Endothelial cell of umbilical vein (primary cell): ENCODE measurements at regions not wholly inside any gene's neighbourhood (a gene's known extent, or its start where the extent isn't known, plus 50 kb on each side); places are given as distances from the start of the nearest gene placed in this dataset.

Source experiments
- BruUV-seq: library from RNA; stranded (reverse); fragments of 400-500 nt; replicated peaks from 2 replicates; lab custom pipeline; 2021; lab: Mats Ljungman, UMichigan
- CTCF ChIA-PET: fragments of 300-600, 350-600 bp; sonication (Branson Sonifier 250); formaldehyde crosslinking; loops from one replicate; lab custom pipeline; 2021; ENCODE audit warnings: antibody characterized with exemption, inconsistent platforms; lab: Charles Lee
- POLR2A ChIA-PET: fragments of 300-600, 350-600 bp; sonication (Branson Sonifier 250); formaldehyde crosslinking; loops from one replicate; lab custom pipeline; 2021; ENCODE audit warnings: antibody characterized with exemption, inconsistent platforms; lab: Charles Lee
- DNase-seq: peaks from one replicate; pipeline ENCODE4 v3.0.0-alpha.2; 2011; ENCODE audit warnings: low read depth, low spot score
- FAIRE-seq: peaks from 2 replicates; lab custom pipeline; 2011; peaks lifted over from hg19 to GRCh38; lab: Jason Lieb, UNC
- H2AFZ ChIP-seq: 2 replicates; pipeline ENCODE4 v1.6.0; 2012; ENCODE audit warnings: low read depth, low read length, control low read depth, inconsistent platforms
- H3K27ac ChIP-seq: 2 replicates; pipeline ENCODE4 v1.5.1; 2011; ENCODE audit warnings: low read depth, mild to moderate bottlenecking, control low read depth, low read length, moderate library complexity; ENCODE audit not compliant: insufficient read depth
- H3K27me3 ChIP-seq, 2 experiments: 2 replicates each; pipeline versions ENCODE4 v1.6.0 to v1.6.1; 2011; ENCODE audit warnings: low read length in 2 of 2, mixed read lengths in 1 of 2; ENCODE audit not compliant: control insufficient read depth in 2 of 2, insufficient read depth in 2 of 2
- H3K36me3 ChIP-seq, 2 experiments: 2 replicates in 1 of 2; 3 replicates in 1 of 2; pipeline ENCODE4 v1.5.1; 2011; ENCODE audit warnings: low read length in 2 of 2, mild to moderate bottlenecking in 1 of 2, moderate library complexity in 1 of 2; ENCODE audit not compliant: control insufficient read depth in 2 of 2, insufficient read depth in 2 of 2; ENCODE audit errors: extremely low read depth in 1 of 2
- H3K4me1 ChIP-seq: 3 replicates; pipeline ENCODE4 v1.5.1; 2011; ENCODE audit warnings: mild to moderate bottlenecking, low read length; ENCODE audit not compliant: control insufficient read depth, insufficient read depth; ENCODE audit errors: extremely low read depth
- H3K4me2 ChIP-seq: 2 replicates; pipeline ENCODE4 v1.6.1; 2011; ENCODE audit warnings: low read length, control low read depth, mixed read lengths; ENCODE audit not compliant: insufficient read depth
- H3K4me3 ChIP-seq, 3 experiments: fragments of 200-600 bp in 1 of 3; sonication (generic), shearing (Covaris generic) in 1 of 3; replicated peaks in 1 of 3; 2 replicates each; pipeline ENCODE4 v1.5.1; 2011 to 2016; ENCODE audit warnings: control low read depth in 3 of 3, low read length in 3 of 3, mild to moderate bottlenecking in 2 of 3, inconsistent platforms in 1 of 3, low read depth in 1 of 3, moderate library complexity in 1 of 3; ENCODE audit not compliant: insufficient read depth in 1 of 3
- H3K79me2 ChIP-seq: 2 replicates; pipeline ENCODE4 v1.6.0; 2012; ENCODE audit warnings: low read length, inconsistent platforms; ENCODE audit not compliant: control insufficient read depth, insufficient read depth
- H3K9ac ChIP-seq: replicated peaks from 2 replicates; pipeline ENCODE3; 2011; ENCODE audit warnings: low read length, control low read depth; ENCODE audit not compliant: insufficient read depth; ENCODE audit errors: extremely low read depth
- H3K9me1 ChIP-seq: replicated peaks from 3 replicates; pipeline ENCODE4 v1.6.0; 2011; ENCODE audit warnings: mild to moderate bottlenecking, low read length; ENCODE audit not compliant: control insufficient read depth, insufficient read depth; ENCODE audit errors: extremely low read depth
- H3K9me3 ChIP-seq: replicated peaks from 2 replicates; pipeline ENCODE4 v1.5.1; 2012; ENCODE audit warnings: low read length, inconsistent platforms; ENCODE audit not compliant: control insufficient read depth, insufficient read depth
- H4K20me1 ChIP-seq: replicated peaks from 2 replicates; pipeline ENCODE3; 2011; ENCODE audit warnings: mild to moderate bottlenecking, low read length; ENCODE audit not compliant: control insufficient read depth, insufficient read depth; ENCODE audit errors: extremely low read depth
- EZH2 ChIP-seq: IDR thresholded peaks from 2 replicates; pipeline ENCODE4 v1.6.1; 2012; ENCODE audit warnings: borderline replicate concordance, low read depth, mild to moderate bottlenecking, moderate library complexity, low read length, inconsistent platforms; ENCODE audit not compliant: severe bottlenecking
- FOS ChIP-seq: IDR thresholded peaks from 2 replicates; pipeline ENCODE4 v1.6.1; 2011; ENCODE audit warnings: mild to moderate bottlenecking, low read length, moderate library complexity, borderline replicate concordance; ENCODE audit not compliant: insufficient read depth
- GATA2 ChIP-seq: IDR thresholded peaks from 2 replicates; pipeline ENCODE4 v1.7.0; 2011; ENCODE audit warnings: low read depth, mild to moderate bottlenecking, moderate library complexity, mixed read lengths, low read length; ENCODE audit not compliant: insufficient read length, insufficient read depth
- JUN ChIP-seq: IDR thresholded peaks from 2 replicates; pipeline ENCODE4 v1.6.1; 2011; ENCODE audit warnings: borderline replicate concordance, low read depth; ENCODE audit not compliant: insufficient read length, insufficient read depth
- MAX ChIP-seq: IDR thresholded peaks from 2 replicates; pipeline ENCODE4 v1.6.1; 2011; ENCODE audit not compliant: insufficient read depth, insufficient read length
- MYC ChIP-seq: IDR thresholded peaks from one replicate; pipeline ENCODE4 v1.6.1; 2011; ENCODE audit warnings: mild to moderate bottlenecking, low read depth, low read length
- POLR2A ChIP-seq: IDR thresholded peaks from 2 replicates; pipeline ENCODE4 v1.6.1; 2012; ENCODE audit warnings: low read depth, mild to moderate bottlenecking, control low read depth, low read length
- POLR2AphosphoS5 ChIP-seq: IDR thresholded peaks from 2 replicates; pipeline ENCODE4 v1.6.1; 2012; ENCODE audit warnings: low read depth, mild to moderate bottlenecking, control low read depth, low read length, moderate library complexity; ENCODE audit not compliant: insufficient read depth
- dilution Hi-C: fragments of 300-500 bp; cut with MboI; formaldehyde crosslinking; loops from one replicate; pipeline ENCODE4 v1.15.0; 2019; ENCODE audit warnings: low sequenced_read_pairs; ENCODE audit not compliant: extremely low pct_ligation_motif_present
- intact Hi-C: fragments of 100-400 bp; cut with micrococcal nuclease; formaldehyde crosslinking; loops from one replicate; pipeline ENCODE4 v1.10.0; 2022
- TF ChIP-seq, protein P1 (sequence below), 2 donors: IDR thresholded peaks; 1 replicate in 1 of 2; 2 replicates in 1 of 2; pipeline ENCODE4 v1.5.1; 2011; ENCODE audit warnings: low read length in 2 of 2, mild to moderate bottlenecking in 2 of 2, moderate library complexity in 2 of 2, control low read depth in 1 of 2, inconsistent platforms in 1 of 2, low read depth in 1 of 2; ENCODE audit not compliant: insufficient read depth in 1 of 2; ENCODE audit errors: extremely low read depth in 1 of 2

GRCh38 chr2:35104309-35104708, 1251.3 kb upstream of the CRIM1 start:
- no peak for TF ChIP-seq POLR2A
- no peak for TF ChIP-seq MAX
- TF ChIP-seq POLR2AphosphoS5 = no peak
- no peak for TF ChIP-seq FOS
- no peak for TF ChIP-seq GATA2
- TF ChIP-seq, protein P1, sequence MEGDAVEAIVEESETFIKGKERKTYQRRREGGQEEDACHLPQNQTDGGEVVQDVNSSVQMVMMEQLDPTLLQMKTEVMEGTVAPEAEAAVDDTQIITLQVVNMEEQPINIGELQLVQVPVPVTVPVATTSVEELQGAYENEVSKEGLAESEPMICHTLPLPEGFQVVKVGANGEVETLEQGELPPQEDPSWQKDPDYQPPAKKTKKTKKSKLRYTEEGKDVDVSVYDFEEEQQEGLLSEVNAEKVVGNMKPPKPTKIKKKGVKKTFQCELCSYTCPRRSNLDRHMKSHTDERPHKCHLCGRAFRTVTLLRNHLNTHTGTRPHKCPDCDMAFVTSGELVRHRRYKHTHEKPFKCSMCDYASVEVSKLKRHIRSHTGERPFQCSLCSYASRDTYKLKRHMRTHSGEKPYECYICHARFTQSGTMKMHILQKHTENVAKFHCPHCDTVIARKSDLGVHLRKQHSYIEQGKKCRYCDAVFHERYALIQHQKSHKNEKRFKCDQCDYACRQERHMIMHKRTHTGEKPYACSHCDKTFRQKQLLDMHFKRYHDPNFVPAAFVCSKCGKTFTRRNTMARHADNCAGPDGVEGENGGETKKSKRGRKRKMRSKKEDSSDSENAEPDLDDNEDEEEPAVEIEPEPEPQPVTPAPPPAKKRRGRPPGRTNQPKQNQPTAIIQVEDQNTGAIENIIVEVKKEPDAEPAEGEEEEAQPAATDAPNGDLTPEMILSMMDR (IDR thresholded peaks at IDR 0.05; ENCODE audit: extremely low read depth in 1 of 2, insufficient read depth in 1 of 2, low read depth in 1 of 2, low read length in 2 of 2) = no peak
- TF ChIP-seq JUN = no peak
- TF ChIP-seq MYC = no peak
- no peak for TF ChIP-seq EZH2
- Histone ChIP-seq H3K79me2 (no peaks in the 10 kb centered on the region), H3K27ac (no peak overlapping the region), H2AFZ (no peak overlapping the region), H4K20me1 (no peaks in the 10 kb centered on the region), H3K4me2 (no peak overlapping the region), H3K9me1 (no peaks in the 10 kb centered on the region), H3K4me3 (no peak overlapping the region), H3K36me3 (no peaks in the 10 kb centered on the region), H3K9ac (no peak overlapping the region), H3K9me3 (peaks cover under 1% of the 10 kb centered on the region), H3K27me3 (no peaks in the 10 kb centered on the region), H3K4me1 (no peaks in the 10 kb centered on the region)
- DNase-seq = no peak
- no TSS peak for BruUV-seq
- intact Hi-C loops (no loop called here), dilution Hi-C loops (no loop called here)
- POLR2A ChIA-PET = no interaction called here
- CTCF ChIA-PET = no interaction called here
- no peak for FAIRE-seq
